NCI-H82 treated with DMSO at 0.1 percent for 48 hours (cell line): ENCODE measurements at regions not wholly inside any gene's neighbourhood (a gene's known extent, or its start where the extent isn't known, plus 50 kb on each side); places are given as distances from the start of the nearest gene placed in this dataset.
"Not testable (repeated sequence)": the region's sequence is repeated elsewhere in the genome, so short reads cannot be mapped to it uniquely, and the experiment has no call there.

Source experiments
- DNase-seq: peaks from one replicate; lab custom pipeline; 2025; ENCODE audit not compliant: unreplicated experiment; lab: John Stamatoyannopoulos, UW

GRCh38 chr4:12126474-12126873 lies 697.8 kb upstream of the HS3ST1 start:
- no peak for DNase-seq

DNA sequence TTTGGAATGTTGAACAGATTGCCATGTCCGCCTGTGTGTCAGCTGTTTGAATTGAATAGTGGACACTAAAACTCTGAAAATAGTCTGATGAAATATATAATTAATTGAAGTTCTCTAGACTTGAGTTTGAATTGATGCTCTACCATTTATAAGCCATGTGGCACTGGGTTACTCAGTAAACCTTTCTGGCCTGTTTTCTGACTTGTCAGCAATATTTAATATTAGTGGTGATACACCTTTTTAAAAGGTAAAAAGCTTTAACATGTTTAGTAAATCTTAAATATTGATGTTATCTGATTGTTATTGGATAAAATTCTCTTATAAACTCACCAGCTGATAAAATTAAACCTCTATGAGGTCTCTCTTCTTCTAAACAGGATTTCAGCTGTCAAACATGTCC lies 695.4 kb upstream of the HS3ST1 start:
- no peak for DNase-seq

DNA sequence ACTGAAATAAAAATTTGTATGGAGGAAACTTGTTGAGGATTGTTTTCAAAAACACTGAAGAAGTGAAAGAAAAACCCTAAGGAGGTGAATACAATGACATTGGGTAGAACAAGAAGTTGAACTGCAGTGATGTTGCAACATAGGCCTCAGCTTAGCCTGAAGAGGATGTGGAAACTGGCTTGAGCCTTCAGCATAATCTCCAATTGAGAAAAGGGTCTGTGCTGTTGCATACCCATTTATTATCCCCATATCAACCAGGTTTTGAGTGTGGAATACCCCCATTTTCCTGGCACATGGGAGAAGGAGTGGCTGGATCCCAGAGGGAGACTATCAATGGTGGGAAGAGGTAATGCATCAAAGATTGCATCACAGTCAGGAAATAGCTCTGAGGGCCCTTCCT lies 695.0 kb upstream of the HS3ST1 start:
- DNase-seq = no peak

DNA sequence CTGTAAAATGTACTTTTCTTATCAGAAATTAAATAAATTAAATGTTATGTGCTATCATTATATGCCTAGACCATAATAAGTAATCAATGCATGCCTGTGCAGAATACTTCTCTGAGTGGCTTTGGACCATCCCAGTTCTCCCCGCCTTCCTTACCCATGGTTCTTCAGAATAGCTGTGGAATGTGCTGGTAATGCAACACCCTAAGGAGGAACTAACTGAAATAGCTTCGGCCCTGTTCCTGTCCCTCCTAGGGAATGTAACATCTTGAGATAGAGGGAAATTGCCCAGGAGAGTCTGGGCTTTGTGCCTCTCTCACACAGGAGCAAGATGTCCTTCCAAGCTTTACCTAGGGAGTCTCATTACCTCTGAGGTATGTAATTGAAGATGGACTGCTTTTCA lies 693.6 kb upstream of the HS3ST1 start:
- DNase-seq = no peak

DNA sequence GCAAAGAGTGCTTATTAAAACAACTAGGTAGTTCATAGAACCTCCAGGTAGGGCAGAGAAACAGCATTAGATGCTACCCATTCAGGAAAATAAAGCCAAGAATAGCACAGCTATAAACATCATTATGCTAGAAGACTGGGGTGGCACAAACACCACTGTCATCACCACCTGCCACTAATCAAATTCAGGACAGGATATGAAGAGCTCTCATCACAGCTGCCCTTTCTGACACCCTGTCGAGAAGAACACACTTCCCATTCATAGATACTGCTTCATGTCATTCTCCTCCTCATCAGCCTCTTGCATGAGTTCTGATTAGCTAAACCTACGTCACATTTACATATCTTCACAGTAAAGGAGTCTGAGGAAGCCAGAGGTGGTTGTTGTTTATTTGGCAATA lies 692.3 kb upstream of the HS3ST1 start:
- no peak for DNase-seq

DNA sequence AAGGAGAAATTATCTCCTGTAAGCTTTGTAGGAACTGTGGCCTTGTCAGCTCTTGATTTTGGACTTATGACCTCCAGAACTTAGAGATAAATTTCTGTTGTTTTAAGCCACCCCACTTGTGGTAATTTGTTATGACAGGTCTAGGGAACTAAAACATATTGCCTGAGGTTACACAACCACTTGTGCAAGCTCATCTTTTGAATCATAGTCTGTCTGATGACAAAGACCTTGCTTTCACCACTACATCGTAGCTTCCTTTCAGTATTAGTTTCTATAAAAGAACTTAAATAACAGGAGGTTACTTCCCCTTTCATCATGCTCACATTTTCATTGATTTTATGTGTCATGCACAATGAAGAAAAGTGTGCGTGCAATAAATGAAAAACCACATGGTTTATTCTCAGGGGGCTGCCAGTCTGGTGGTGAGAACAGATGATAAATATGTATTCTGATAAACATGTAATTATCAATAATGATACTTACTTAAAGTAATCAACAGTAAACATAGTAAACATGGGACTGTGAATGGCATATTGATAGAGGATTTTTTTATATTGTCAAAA lies 690.0 kb upstream of the HS3ST1 start:
- DNase-seq = no peak

GRCh38 chr4:12116009-12116552 lies 687.4 kb upstream of the HS3ST1 start:
- DNase-seq = no peak

- DNase-seq = no peak
These were observed 681.9 kb upstream of the HS3ST1 start for GRCh38 chr4:12110627-12111026.

- not testable (repeated sequence) for DNase-seq
These were observed 680.4 kb upstream of the HS3ST1 start for GRCh38 chr4:12109056-12109455.

GRCh38 chr4:12105519-12105918 lies 676.8 kb upstream of the HS3ST1 start:
- DNase-seq = no peak

GRCh38 chr4:12089920-12090319 lies 661.2 kb upstream of the HS3ST1 start:
- DNase-seq = not testable (repeated sequence)

GRCh38 chr4:12084690-12085089 lies 656.0 kb upstream of the HS3ST1 start:
- no peak for DNase-seq

- DNase-seq = no peak
These were observed 642.6 kb upstream of the HS3ST1 start for GRCh38 chr4:12071316-12071715.

DNA sequence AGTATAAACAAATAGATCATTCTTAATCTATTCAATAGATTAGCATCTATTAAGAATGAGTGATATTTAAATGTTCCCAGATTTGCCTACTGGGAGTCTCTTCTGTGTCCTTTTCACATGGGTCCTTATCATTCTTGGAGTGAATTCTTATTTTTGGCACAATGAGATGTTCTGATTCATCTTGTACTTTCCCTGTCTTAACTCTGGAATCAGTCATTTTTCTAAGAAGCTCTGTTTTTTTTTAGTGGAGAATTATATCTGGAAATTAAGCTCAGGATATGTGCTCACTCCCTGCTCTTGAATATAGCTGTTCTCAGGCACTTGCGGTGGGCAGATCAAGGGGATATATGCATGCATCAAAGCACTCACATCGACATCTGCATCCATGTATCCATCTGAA lies 625.3 kb upstream of the HS3ST1 start:
- no peak for DNase-seq

- no peak for DNase-seq
These were observed 624.9 kb upstream of the HS3ST1 start for GRCh38 chr4:12053556-12053955.

- no peak for DNase-seq
These were observed 621.7 kb upstream of the HS3ST1 start for GRCh38 chr4:12050357-12050756.

- DNase-seq = no peak
These were observed 614.1 kb upstream of the HS3ST1 start for GRCh38 chr4:12042818-12043217.

- no peak for DNase-seq
These were observed 613.1 kb upstream of the HS3ST1 start for GRCh38 chr4:12041828-12042227.

- no peak for DNase-seq
These were observed 607.8 kb upstream of the HS3ST1 start for GRCh38 chr4:12036450-12036849.

DNA sequence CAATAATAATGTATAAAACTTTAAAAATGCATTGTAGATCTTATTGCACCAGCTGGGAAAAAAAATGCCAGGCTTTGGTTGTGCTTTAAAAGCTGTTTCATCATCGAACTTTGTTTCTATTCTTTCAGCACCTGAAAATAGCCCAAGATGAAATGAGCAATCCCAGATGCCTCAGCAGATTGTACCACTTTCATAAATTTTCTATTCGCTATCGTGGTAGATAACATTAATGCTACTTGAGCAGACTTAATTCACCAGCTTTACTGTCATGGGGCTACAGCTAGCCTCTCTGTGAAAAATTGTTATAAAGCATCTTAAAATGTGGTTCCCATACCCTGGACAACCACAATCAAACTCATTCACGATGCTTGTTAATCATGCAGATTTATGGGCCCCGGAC lies 599.6 kb upstream of the HS3ST1 start:
- DNase-seq = no peak

- DNase-seq = no peak
These were observed 593.7 kb upstream of the HS3ST1 start for GRCh38 chr4:12022409-12022808.

- DNase-seq = no peak
These were observed 588.0 kb upstream of the HS3ST1 start for GRCh38 chr4:12016729-12017128.

DNA sequence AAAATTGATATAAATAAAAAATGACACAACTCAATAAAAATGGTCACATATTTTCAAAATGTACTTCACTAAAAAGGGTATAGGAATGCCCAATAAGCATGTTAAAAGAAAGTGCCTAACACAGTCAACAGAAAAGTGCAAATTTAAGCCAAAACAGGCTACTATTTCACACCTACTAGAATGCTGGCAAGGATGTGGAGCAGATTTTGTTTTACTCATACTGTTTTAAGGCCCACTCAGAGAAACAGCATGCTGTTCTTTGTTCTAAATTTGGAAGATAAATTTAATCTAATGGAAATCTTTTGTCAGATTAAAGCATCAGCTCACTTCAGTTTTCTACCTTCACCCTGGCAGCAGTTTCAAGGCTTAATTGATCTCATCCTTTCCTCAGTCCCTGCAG lies 576.8 kb upstream of the HS3ST1 start:
- DNase-seq = no peak
